HG02798 (cell line): ENCODE measurements at regions not wholly inside any gene's neighbourhood (a gene's known extent, or its start where the extent isn't known, plus 50 kb on each side); places are given as distances from the start of the nearest gene placed in this dataset.
A peak's percentile ranks its signal among the peaks of the same experiment; 100 is the strongest.
"Not testable (repeated sequence)": the region's sequence is repeated elsewhere in the genome, so short reads cannot be mapped to it uniquely, and the experiment has no call there.

ENCODE experiments used
- ATAC-seq: cut with Tn5 transposase; IDR thresholded peaks from one replicate; pipeline ENCODE4 v1.9.1; 2021; ENCODE audit warnings: mild to moderate bottlenecking; ENCODE audit not compliant: unreplicated experiment, poor library complexity

- no peak for ATAC-seq
Measured at GRCh38 chr4:138805736-138806135, 209.8 kb upstream of the NOCT start.

- ATAC-seq = no peak
Measured at GRCh38 chr4:138804711-138805110, 210.9 kb upstream of the NOCT start.

GRCh38 chr4:138803051-138803450 is 212.5 kb upstream of the NOCT start:
- ATAC-seq = no peak

- no peak for ATAC-seq
Measured at GRCh38 chr4:138802499-138802898, 213.1 kb upstream of the NOCT start.

GRCh38 chr4:138800421-138800820 is 215.2 kb upstream of the NOCT start:
- ATAC-seq = no peak

GRCh38 chr4:138798404-138798803 is 217.2 kb upstream of the NOCT start:
- ATAC-seq = no peak

- ATAC-seq = no peak
Measured at GRCh38 chr4:138797646-138798045, 217.9 kb upstream of the NOCT start.

- no peak for ATAC-seq
Measured at GRCh38 chr4:138796761-138797160, 218.8 kb upstream of the NOCT start.

GRCh38 chr4:138790706-138791340 is 224.8 kb upstream of the NOCT start:
- no peak for ATAC-seq

GRCh38 chr4:138789796-138790195 is 225.8 kb upstream of the NOCT start:
- ATAC-seq = no peak

GRCh38 chr4:138788857-138789256 is 226.7 kb upstream of the NOCT start:
- no peak for ATAC-seq

GRCh38 chr4:138788267-138788790 is 227.3 kb upstream of the NOCT start:
- no peak for ATAC-seq

GRCh38 chr4:138779761-138780160 is 235.8 kb upstream of the NOCT start:
- not testable (repeated sequence) for ATAC-seq

GRCh38 chr4:138775890-138776289 is 239.7 kb upstream of the NOCT start:
- peak; percentile 88 for ATAC-seq

GRCh38 chr4:138775489-138775888 is 240.1 kb upstream of the NOCT start:
- ATAC-seq = peak; percentile 4

GRCh38 chr4:138774940-138775339 is 240.6 kb upstream of the NOCT start:
- ATAC-seq = no peak

- ATAC-seq = not testable (repeated sequence)
Measured at GRCh38 chr4:138774125-138774524, 241.5 kb upstream of the NOCT start.

- no peak for ATAC-seq
Measured at GRCh38 chr4:138773321-138773720, 242.3 kb upstream of the NOCT start.

- ATAC-seq = no peak
Measured at GRCh38 chr4:138772366-138772765, 243.2 kb upstream of the NOCT start.

- no peak for ATAC-seq
Measured at GRCh38 chr4:138770818-138771217, 244.8 kb upstream of the NOCT start.

- no peak for ATAC-seq
Measured at GRCh38 chr4:138766332-138766731, 249.2 kb upstream of the NOCT start.

- no peak for ATAC-seq
Measured at GRCh38 chr4:138765442-138765841, 250.1 kb upstream of the NOCT start.
